T-cell (primary cell): ENCODE measurements at regions not wholly inside any gene's neighbourhood (a gene's known extent, or its start where the extent isn't known, plus 50 kb on each side); places are given as distances from the start of the nearest gene placed in this dataset.
"Not testable (repeated sequence)": the region's sequence is repeated elsewhere in the genome, so short reads cannot be mapped to it uniquely, and the experiment has no call there.

ENCODE experiments used
- ATAC-seq, 4 experiments: fragments of 200-7000 bp in 3 of 4; fragments of 150-1000 bp in 1 of 4; cut with Tn5 transposase; replicated peaks in 1 of 4; 1 replicate in 3 of 4; 2 replicates in 1 of 4; pipeline ENCODE4 v1.10.0; 2021; ENCODE audit warnings: moderate library complexity in 3 of 4, mild to moderate bottlenecking in 2 of 4, moderate number of reproducible peaks in 1 of 4
- CTCF ChIA-PET, 2 donors: fragments of 300-600 bp; sonication (Branson Sonifier 250); formaldehyde crosslinking; loops; one replicate each; lab custom pipeline; 2022; ENCODE audit warnings: antibody characterized with exemption in 2 of 2; lab: Charles Lee
- POLR2A ChIA-PET, 2 donors: fragments of 300-600 bp; sonication (Branson Sonifier 250); formaldehyde crosslinking; loops; one replicate each; lab custom pipeline; 2022; ENCODE audit warnings: antibody characterized with exemption in 2 of 2; lab: Charles Lee
- DNase-seq, 35 experiments: peaks; one replicate each; pipeline versions ENCODE4 v3.0.0 to v3.0.0-alpha.2; 2013 to 2023
- H3K27ac ChIP-seq: one replicate; pipeline ENCODE4 v1.5.1; 2013; ENCODE audit warnings: low read length
- H3K27me3 ChIP-seq, 2 experiments: replicated peaks in 1 of 2; 1 replicate in 1 of 2; 2 replicates in 1 of 2; pipeline versions ENCODE4 v1.6.1 to v1.7.0; 2013; ENCODE audit warnings: low read length in 1 of 2, mixed read lengths in 1 of 2; ENCODE audit not compliant: control insufficient read depth in 2 of 2, insufficient read depth in 2 of 2; ENCODE audit errors: extremely low read depth in 1 of 2
- H3K36me3 ChIP-seq, 2 donors: 1 replicate in 1 of 2; 2 replicates in 1 of 2; pipeline versions ENCODE4 v1.6.1 to v1.7.0; 2013; ENCODE audit warnings: low read length in 1 of 2; ENCODE audit not compliant: control insufficient read depth in 2 of 2, insufficient read depth in 1 of 2; ENCODE audit errors: extremely low read depth in 1 of 2
- H3K4me1 ChIP-seq, 2 experiments: 1 replicate in 1 of 2; 2 replicates in 1 of 2; pipeline versions ENCODE4 v1.6.1 to v1.7.0; 2013; ENCODE audit warnings: low read length in 2 of 2, mixed read lengths in 1 of 2; ENCODE audit not compliant: insufficient read depth in 2 of 2, control insufficient read depth in 1 of 2; ENCODE audit errors: extremely low read depth in 1 of 2
- H3K4me3 ChIP-seq, 2 donors: 1 replicate in 1 of 2; 2 replicates in 1 of 2; pipeline versions ENCODE4 v1.5.1 to v1.7.0; 2013; ENCODE audit warnings: mild to moderate bottlenecking in 2 of 2, low read length in 1 of 2, moderate library complexity in 1 of 2; ENCODE audit not compliant: control insufficient read depth in 1 of 2; ENCODE audit errors: extremely low read depth in 1 of 2
- H3K9me3 ChIP-seq: 2 replicates; pipeline ENCODE4 v1.7.0; 2013
- H3K27ac Mint-ChIP-seq, 2 donors: one replicate each; pipeline ENCODE4 v1.8.0; 2020 to 2021; ENCODE audit warnings: mild to moderate bottlenecking in 2 of 2, mixed read lengths in 2 of 2
- H3K27me3 Mint-ChIP-seq, 2 donors: one replicate each; pipeline ENCODE4 v1.8.0; 2021 to 2022; ENCODE audit warnings: mixed read lengths in 2 of 2
- H3K36me3 Mint-ChIP-seq: one replicate; pipeline ENCODE4 v1.8.0; 2021; ENCODE audit warnings: mixed read lengths
- H3K4me1 Mint-ChIP-seq, 3 donors: one replicate each; pipeline ENCODE4 v1.8.0; 2020 to 2022; ENCODE audit warnings: mixed read lengths in 3 of 3, mild to moderate bottlenecking in 1 of 3
- H3K4me3 Mint-ChIP-seq, 3 donors: one replicate each; pipeline ENCODE4 v1.8.0; 2020 to 2022; ENCODE audit warnings: mild to moderate bottlenecking in 3 of 3, mixed read lengths in 3 of 3, moderate library complexity in 3 of 3
- H3K9me3 Mint-ChIP-seq, 3 donors: one replicate each; pipeline ENCODE4 v1.8.0; 2020 to 2022; ENCODE audit warnings: mixed read lengths in 3 of 3
- WGBS: methylation state at CpG from one replicate; pipeline ENCODE4 v1.1.5; 2013; ENCODE audit warnings: missing lambda C conversion rate; ENCODE audit not compliant: insufficient coverage; 5-methylcytosine and 5-hydroxymethylcytosine counted together

GRCh38 chr4:15198070-15198727 is 195.9 kb downstream of the CPEB2 start:
- H3K27me3 Mint-ChIP-seq, result peaks cover 0 to 15% of the 10 kb centered on the region in 2 donors
- H3K4me3 Mint-ChIP-seq, result no peak overlapping the region
- H3K4me3 ChIP-seq, result no peak overlapping the region
- no peaks in the 10 kb centered on the region for H3K9me3 ChIP-seq
- POLR2A ChIA-PET, result no interaction called here
- no peaks in the 10 kb centered on the region for H3K36me3 Mint-ChIP-seq
- H3K9me3 Mint-ChIP-seq, result no peaks in the 10 kb centered on the region
- no peak for DNase-seq
- CTCF ChIA-PET, result no interaction called here
- ATAC-seq, result no peak
- H3K36me3 ChIP-seq, result no peaks in the 10 kb centered on the region
- H3K27ac ChIP-seq, result no peak overlapping the region
- H3K27ac Mint-ChIP-seq, result no peak overlapping the region
- WGBS, result 81% methylated on average over 4 of the region's 11 CpGs
- peaks cover 0 to 6% of the 10 kb centered on the region in 2 experiments for H3K27me3 ChIP-seq
- H3K4me1 Mint-ChIP-seq, result no peaks in the 10 kb centered on the region
- no peaks in the 10 kb centered on the region for H3K4me1 ChIP-seq

GRCh38 chr4:15201782-15202181 is 199.5 kb downstream of the CPEB2 start:
- Histone ChIP-seq H3K4me3 (no peak overlapping the region), H3K27me3 (peaks cover 0 to 3% of the 10 kb centered on the region in 2 experiments), H3K36me3 (no peaks in the 10 kb centered on the region), H3K27ac (no peak overlapping the region), H3K4me1 (no peaks in the 10 kb centered on the region), H3K9me3 (no peaks in the 10 kb centered on the region)
- Mint-ChIP-seq H3K27me3 (no peaks in the 10 kb centered on the region), H3K4me1 (no peaks in the 10 kb centered on the region), H3K36me3 (peaks cover 4% of the 10 kb centered on the region), H3K9me3 (peaks cover 8 to 15% (median 12%) of the 10 kb centered on the region in 3 donors), H3K4me3 (no peak overlapping the region), H3K27ac (no peak overlapping the region)
- ChIA-PET POLR2A (no interaction called here), CTCF (no interaction called here)
- WGBS, result no CpG with 5 or more reads among the region's 1 CpG
- no peak for DNase-seq
- no peak for ATAC-seq

GRCh38 chr4:15202481-15202880 is 200.2 kb downstream of the CPEB2 start:
- no peaks in the 10 kb centered on the region for H3K36me3 ChIP-seq
- Mint-ChIP-seq H3K36me3 (peaks cover 10% of the 10 kb centered on the region), H3K4me1 (no peaks in the 10 kb centered on the region), H3K27me3 (peaks cover 0 to 5% of the 10 kb centered on the region in 2 donors), H3K27ac (no peak overlapping the region), H3K9me3 (peaks cover 14 to 22% (median 15%) of the 10 kb centered on the region in 3 donors), H3K4me3 (no peak overlapping the region)
- ATAC-seq (no peak), DNase-seq (no peak)
- CTCF ChIA-PET, result no interaction called here
- no peak overlapping the region for H3K4me3 ChIP-seq
- H3K27me3 ChIP-seq, result peaks cover 0 to 3% of the 10 kb centered on the region in 2 experiments
- WGBS, result no CpG with 5 or more reads among the region's 2 CpGs
- POLR2A ChIA-PET, result no interaction called here
- no peak overlapping the region for H3K27ac ChIP-seq
- no peaks in the 10 kb centered on the region for H3K9me3 ChIP-seq
- no peaks in the 10 kb centered on the region for H3K4me1 ChIP-seq

GRCh38 chr4:15206526-15206925 is 204.2 kb downstream of the CPEB2 start:
- H3K4me1 ChIP-seq, H3K4me1 Mint-ChIP-seq, H3K27ac Mint-ChIP-seq, H3K4me3 Mint-ChIP-seq, H3K27ac ChIP-seq, ATAC-seq, H3K9me3 ChIP-seq, POLR2A ChIA-PET, CTCF ChIA-PET, H3K36me3 ChIP-seq, H3K27me3 ChIP-seq, DNase-seq, H3K4me3 ChIP-seq: not testable (repeated sequence)
- peaks cover 19 to 29% (median 20%) of the 10 kb centered on the region in 3 donors for H3K9me3 Mint-ChIP-seq
- no CpG with 5 or more reads among the region's 3 CpGs for WGBS
- peaks cover 9 to 10% of the 10 kb centered on the region in 2 donors for H3K27me3 Mint-ChIP-seq
- peaks cover 19% of the 10 kb centered on the region for H3K36me3 Mint-ChIP-seq

GRCh38 chr4:15213302-15213970 is 211.2 kb downstream of the CPEB2 start:
- Mint-ChIP-seq H3K4me1 (no peaks in the 10 kb centered on the region), H3K9me3 (no peaks in the 10 kb centered on the region), H3K36me3 (no peaks in the 10 kb centered on the region), H3K27ac (no peak overlapping the region), H3K4me3 (no peak overlapping the region), H3K27me3 (peaks cover 9 to 11% of the 10 kb centered on the region in 2 donors)
- peaks cover 0 to 3% of the 10 kb centered on the region in 2 experiments for H3K27me3 ChIP-seq
- no peak for ATAC-seq
- POLR2A ChIA-PET, result no interaction called here
- no peaks in the 10 kb centered on the region for H3K9me3 ChIP-seq
- WGBS, result 60% methylated on average over 1 of the region's 6 CpGs
- DNase-seq, result no peak
- no peaks in the 10 kb centered on the region for H3K4me1 ChIP-seq
- H3K27ac ChIP-seq, result no peak overlapping the region
- H3K36me3 ChIP-seq, result no peaks in the 10 kb centered on the region
- CTCF ChIA-PET, result interaction anchor here in 1 of 2 donors (0.7 kb wide), 1 partner anchor 14 kb away, joined by 3 read pairs; no protein-coding TSS in a partner anchor
- H3K4me3 ChIP-seq, result no peak overlapping the region

GRCh38 chr4:15215109-15215508 is 212.7 kb upstream of the C1QTNF7 start:
- H3K36me3 Mint-ChIP-seq, result no peaks in the 10 kb centered on the region
- peaks cover 0 to 3% of the 10 kb centered on the region in 2 experiments for H3K27me3 ChIP-seq
- CTCF ChIA-PET, result interaction anchor here in 1 of 2 donors (0.6 kb wide), 1 partner anchor 11 kb away, joined by 4 read pairs; no protein-coding TSS in a partner anchor
- no peak overlapping the region for H3K27ac ChIP-seq
- POLR2A ChIA-PET, result no interaction called here
- H3K4me1 Mint-ChIP-seq, result no peaks in the 10 kb centered on the region
- no peaks in the 10 kb centered on the region for H3K36me3 ChIP-seq
- H3K4me1 ChIP-seq, result no peaks in the 10 kb centered on the region
- H3K4me3 ChIP-seq, result no peak overlapping the region
- DNase-seq, result no peak
- H3K9me3 ChIP-seq, result no peaks in the 10 kb centered on the region
- H3K27ac Mint-ChIP-seq, result no peak overlapping the region
- H3K9me3 Mint-ChIP-seq, result no peaks in the 10 kb centered on the region
- 100% methylated on average over 2 of the region's 6 CpGs for WGBS
- no peak for ATAC-seq
- no peak overlapping the region for H3K4me3 Mint-ChIP-seq
- peaks cover 3 to 11% of the 10 kb centered on the region in 2 donors for H3K27me3 Mint-ChIP-seq
